NCI-H2107 treated with DMSO at 0.1 percent for 48 hours (cell line): ENCODE measurements at regions not wholly inside any gene's neighbourhood (a gene's known extent, or its start where the extent isn't known, plus 50 kb on each side); places are given as distances from the start of the nearest gene placed in this dataset.
"Not testable (repeated sequence)": the region's sequence is repeated elsewhere in the genome, so short reads cannot be mapped to it uniquely, and the experiment has no call there.

Source experiments
- DNase-seq: peaks from one replicate; lab custom pipeline; 2025; ENCODE audit not compliant: unreplicated experiment; lab: John Stamatoyannopoulos, UW

GRCh38 chr9:85878872-85879597, 61.9 kb upstream of the NAA35 start:
- not testable (repeated sequence) for DNase-seq

- DNase-seq: not testable (repeated sequence)
Observed at GRCh38 chr9:85880507-85880906, 60.4 kb upstream of the NAA35 start.

- no peak for DNase-seq
Observed at GRCh38 chr9:85884256-85884655, 56.7 kb upstream of the NAA35 start.

- no peak for DNase-seq
Observed at GRCh38 chr9:85890962-85891361, 50.0 kb upstream of the NAA35 start.
